IMR-90 (cell line): ENCODE measurements at regions not wholly inside any gene's neighbourhood (a gene's known extent, or its start where the extent isn't known, plus 50 kb on each side); places are given as distances from the start of the nearest gene placed in this dataset.
A peak's percentile ranks its signal among the peaks of the same experiment; 100 is the strongest.

Experiments used
- ATAC-seq: fragments of 200-7000 bp; cut with Tn5 transposase; 2 replicates; pipeline ENCODE4 v1.9.1; 2020; ENCODE audit warnings: low read depth, mild to moderate bottlenecking, moderate library complexity
- BruUV-seq: library from RNA; stranded (reverse); fragments of 400-500 nt; replicated peaks from 2 replicates; lab custom pipeline; 2021; lab: Mats Ljungman, UMichigan
- CTCF ChIA-PET: fragments of 300-600 bp; formaldehyde crosslinking; extraction: SDS; loops from one replicate; lab custom pipeline; 2021; ENCODE audit warnings: antibody characterized with exemption; lab: Yijun Ruan, JAX
- POLR2A ChIA-PET: fragments of 300-600 bp; sonication (Branson Sonifier 250); formaldehyde crosslinking; loops from one replicate; lab custom pipeline; 2022; ENCODE audit warnings: antibody characterized with exemption; ENCODE audit not compliant: unreplicated experiment; lab: Charles Lee
- DNase-seq: peaks from one replicate; pipeline ENCODE4 v3.0.0; 2013
- H2AFZ ChIP-seq: replicated peaks from 2 replicates; pipeline ENCODE3; 2013; ENCODE audit warnings: low read length, mild to moderate bottlenecking; ENCODE audit not compliant: poor library complexity
- H2AK5ac ChIP-seq: 2 replicates; pipeline ENCODE4 v1.6.1; 2013; ENCODE audit warnings: low read depth, low read length, inconsistent platforms
- H2AK9ac ChIP-seq: replicated peaks from 2 replicates; pipeline ENCODE3; 2013; ENCODE audit warnings: mild to moderate bottlenecking, low read depth, low read length, moderate library complexity; ENCODE audit not compliant: poor library complexity
- H2BK120ac ChIP-seq: 2 replicates; pipeline ENCODE4 v1.6.1; 2013; ENCODE audit warnings: low read depth, low read length, inconsistent platforms
- H2BK15ac ChIP-seq: 3 replicates; pipeline ENCODE4 v1.6.1; 2013; ENCODE audit warnings: low read depth, low read length, inconsistent platforms
- H2BK20ac ChIP-seq: 2 replicates; pipeline ENCODE4 v1.6.1; 2013; ENCODE audit warnings: low read depth, mild to moderate bottlenecking, inconsistent platforms, low read length, moderate library complexity
- H2BK5ac ChIP-seq: 2 replicates; pipeline ENCODE4 v1.6.1; 2013; ENCODE audit warnings: mild to moderate bottlenecking, low read depth, low read length, inconsistent platforms; ENCODE audit not compliant: poor library complexity, severe bottlenecking
- H3K14ac ChIP-seq: replicated peaks from 2 replicates; pipeline ENCODE4 v1.6.1; 2013; ENCODE audit warnings: low read depth, low read length, inconsistent platforms
- H3K18ac ChIP-seq: 2 replicates; pipeline ENCODE4 v1.6.1; 2013; ENCODE audit warnings: low read depth, low read length, control low read depth
- H3K23ac ChIP-seq: 2 replicates; pipeline ENCODE4 v1.6.1; 2013; ENCODE audit warnings: low read depth, low read length, inconsistent platforms
- H3K27ac ChIP-seq: 2 replicates; pipeline ENCODE4 v1.5.1; 2013; ENCODE audit warnings: mild to moderate bottlenecking, control low read depth, low read length; ENCODE audit not compliant: insufficient read depth
- H3K27me3 ChIP-seq: 2 replicates; pipeline ENCODE4 v1.6.1; 2013; ENCODE audit warnings: low read length; ENCODE audit not compliant: control insufficient read depth, insufficient read depth
- H3K36me3 ChIP-seq: 2 replicates; pipeline ENCODE4 v1.6.1; 2013; ENCODE audit warnings: low read length, mixed read lengths; ENCODE audit not compliant: control insufficient read depth, insufficient read depth
- H3K4ac ChIP-seq: 2 replicates; pipeline ENCODE4 v1.6.1; 2013; ENCODE audit warnings: low read depth, low read length, inconsistent platforms
- H3K4me1 ChIP-seq: 2 replicates; pipeline ENCODE4 v1.6.1; 2013; ENCODE audit warnings: low read length, mixed read lengths; ENCODE audit not compliant: control insufficient read depth, insufficient read depth
- H3K4me2 ChIP-seq: 2 replicates; pipeline ENCODE4 v1.6.1; 2013; ENCODE audit warnings: low read depth, mild to moderate bottlenecking, control low read depth, low read length, moderate library complexity
- H3K4me3 ChIP-seq: 2 replicates; pipeline ENCODE4 v1.5.1; 2013; ENCODE audit warnings: low read depth, mild to moderate bottlenecking, control low read depth, low read length, moderate library complexity; ENCODE audit not compliant: insufficient read depth
- H3K56ac ChIP-seq: 2 replicates; pipeline ENCODE4 v1.6.1; 2013; ENCODE audit warnings: low read length, inconsistent platforms; ENCODE audit not compliant: insufficient read depth; ENCODE audit errors: extremely low read depth
- H3K79me1 ChIP-seq, 2 experiments: 2 replicates each; pipeline ENCODE4 v1.6.1; 2013; ENCODE audit warnings: low read length in 2 of 2, inconsistent platforms in 1 of 2, low read depth in 1 of 2
- H3K9ac ChIP-seq: 2 replicates; pipeline ENCODE4 v1.6.1; 2013; ENCODE audit warnings: low read depth, low read length, control low read depth
- H3K9me1 ChIP-seq: 2 replicates; pipeline ENCODE4 v1.6.1; 2013; ENCODE audit warnings: low read length, inconsistent platforms; ENCODE audit not compliant: insufficient read depth
- H3K9me3 ChIP-seq: 2 replicates; pipeline ENCODE4 v1.6.1; 2013; ENCODE audit warnings: low read length; ENCODE audit not compliant: control insufficient read depth, insufficient read depth
- H4K20me1 ChIP-seq: 2 replicates; pipeline ENCODE4 v1.6.1; 2013; ENCODE audit warnings: low read length, inconsistent platforms; ENCODE audit not compliant: insufficient read depth
- H4K5ac ChIP-seq: 2 replicates; pipeline ENCODE4 v1.6.1; 2013; ENCODE audit warnings: mild to moderate bottlenecking, low read depth, low read length, control low read depth
- H4K8ac ChIP-seq, 2 experiments: 2 replicates each; pipeline ENCODE4 v1.6.1; 2013; ENCODE audit warnings: low read depth in 2 of 2, low read length in 2 of 2, control low read depth in 1 of 2, inconsistent platforms in 1 of 2
- H4K91ac ChIP-seq: 2 replicates; pipeline ENCODE4 v1.6.1; 2013; ENCODE audit warnings: low read depth, low read length, inconsistent platforms; ENCODE audit not compliant: insufficient read depth
- BHLHE40 ChIP-seq: fragments of 150-350 bp; IDR thresholded peaks from 2 replicates; pipeline ENCODE4 v1.6.1; 2016; ENCODE audit warnings: mild to moderate bottlenecking, low read depth, low read length
- FOS ChIP-seq: fragments of 150-350 bp; IDR thresholded peaks from 2 replicates; pipeline ENCODE4 v1.6.1; 2016; ENCODE audit warnings: low read depth, low read length
- MAFK ChIP-seq: IDR thresholded peaks from 2 replicates; pipeline ENCODE4 v1.6.1; 2012; ENCODE audit warnings: low read depth, low read length, improper control_type of control experiment
- WGBS, 2 experiments: methylation state at CpG; one replicate each; pipeline versions ENCODE4 v1.1.5 to v1.1.7; 2013; ENCODE audit warnings: missing lambda C conversion rate in 2 of 2; ENCODE audit not compliant: insufficient read length in 1 of 2; ENCODE audit errors: extremely low coverage in 2 of 2; 5-methylcytosine and 5-hydroxymethylcytosine counted together
- dilution Hi-C: fragments of 300-500 bp; cut with HindIII; formaldehyde crosslinking; loops from one replicate; pipeline ENCODE4 v1.14.3; 2018; ENCODE audit warnings: low sequenced_read_pairs; ENCODE audit not compliant: unreplicated experiment
- in situ Hi-C: fragments of 300-500 bp; cut with MboI; formaldehyde crosslinking; loops from 3 replicates; pipeline ENCODE4 v1.14.3; 2019; ENCODE audit warnings: low sequenced_read_pairs, inconsistent platforms, mixed read lengths
- intact Hi-C: fragments of 100-400 bp; cut with micrococcal nuclease; formaldehyde crosslinking; loops from 2 replicates; pipeline ENCODE4 v1.10.0; 2022

DNA sequence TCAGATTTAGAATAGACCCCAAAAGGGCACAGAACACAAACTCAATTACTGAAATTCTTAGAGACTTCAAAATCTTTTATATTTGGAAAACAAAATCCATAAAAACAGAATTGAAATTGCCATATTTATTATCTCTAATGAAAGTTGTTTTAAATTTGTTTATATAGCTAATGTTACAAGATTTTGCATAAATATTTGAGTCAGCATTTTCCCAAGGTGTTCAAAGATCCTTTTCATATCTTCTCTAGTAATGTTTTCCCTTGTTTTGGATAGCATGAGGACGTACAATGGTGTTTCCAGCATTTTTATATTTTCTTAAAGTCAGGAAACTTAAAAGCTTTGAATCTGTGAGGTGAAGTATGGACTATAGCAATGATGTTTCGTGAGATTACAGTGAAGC lies 235.2 kb upstream of the EPHA7 start:
- TF ChIP-seq MAFK (peak; percentile 76), BHLHE40 (no peak), FOS (no peak)
- no peak overlapping the region for H2AFZ ChIP-seq
- H2AK9ac ChIP-seq = no peak overlapping the region
- no peak overlapping the region for H4K91ac ChIP-seq
- no peak overlapping the region for H3K23ac ChIP-seq
- H3K14ac ChIP-seq = no peak overlapping the region
- H2BK120ac ChIP-seq = no peak overlapping the region
- no peak overlapping the region for H3K9ac ChIP-seq
- no peaks in the 10 kb centered on the region for H3K36me3 ChIP-seq
- no peaks in the 10 kb centered on the region for H4K20me1 ChIP-seq
- WGBS, 2 experiments = no CpG with 5 or more reads among the region's 2 CpGs
- BruUV-seq = no TSS peak
- H3K79me1 ChIP-seq = no peaks in the 10 kb centered on the region
- H4K8ac ChIP-seq = no peak overlapping the region
- H2AK5ac ChIP-seq = no peak overlapping the region
- peaks cover 5% of the 10 kb centered on the region; the same call in 1 of the 2 replicates for H3K9me3 ChIP-seq
- no peak overlapping the region for H3K56ac ChIP-seq
- no peak for ATAC-seq
- H3K18ac ChIP-seq = no peak overlapping the region
- H3K4me3 ChIP-seq = no peak overlapping the region
- H3K27ac ChIP-seq = no peak overlapping the region
- no peak overlapping the region for H2BK15ac ChIP-seq
- no peak for DNase-seq
- no peak overlapping the region for H2BK5ac ChIP-seq
- H3K4ac ChIP-seq = no peak overlapping the region
- H4K5ac ChIP-seq = no peak overlapping the region
- no peaks in the 10 kb centered on the region for H3K4me1 ChIP-seq
- no peaks in the 10 kb centered on the region for H3K27me3 ChIP-seq
- dilution Hi-C loops (no loop called here), in situ Hi-C loops (no loop called here), intact Hi-C loops (no loop called here)
- H2BK20ac ChIP-seq = no peak overlapping the region
- ChIA-PET POLR2A (no interaction called here), CTCF (no interaction called here)
- H3K4me2 ChIP-seq = no peak overlapping the region
- no peaks in the 10 kb centered on the region for H3K9me1 ChIP-seq
